Skeletal muscle satellite cell (primary cell): ENCODE measurements at regions not wholly inside any gene's neighbourhood (a gene's known extent, or its start where the extent isn't known, plus 50 kb on each side); places are given as distances from the start of the nearest gene placed in this dataset.

ENCODE experiments used
- H3K27me3 ChIP-seq: 2 replicates; pipeline ENCODE4 v1.7.0; 2013; ENCODE audit warnings: low read length; ENCODE audit not compliant: control insufficient read depth, insufficient read depth
- H3K36me3 ChIP-seq: 2 replicates; pipeline ENCODE4 v1.7.0; 2013; ENCODE audit warnings: mild to moderate bottlenecking, control low read depth, low read length; ENCODE audit not compliant: insufficient read depth
- H3K4me1 ChIP-seq: 2 replicates; pipeline ENCODE4 v1.7.0; 2013; ENCODE audit warnings: low read length; ENCODE audit not compliant: control insufficient read depth, insufficient read depth
- H3K4me2 ChIP-seq: 2 replicates; pipeline ENCODE4 v1.7.0; 2013; ENCODE audit warnings: mild to moderate bottlenecking, low read length
- H3K4me3 ChIP-seq: 2 replicates; pipeline ENCODE4 v1.7.0; 2013; ENCODE audit warnings: low read length
- H3K9ac ChIP-seq: 2 replicates; pipeline ENCODE4 v1.7.0; 2013; ENCODE audit warnings: mild to moderate bottlenecking, low read depth, low read length, moderate library complexity
- H3K9me3 ChIP-seq: replicated peaks from 2 replicates; pipeline ENCODE4 v1.7.0; 2013; ENCODE audit warnings: mild to moderate bottlenecking, control low read depth, low read length

- no peaks in the 10 kb centered on the region for H3K9me3 ChIP-seq
- H3K9ac ChIP-seq, result no peak overlapping the region
- H3K4me3 ChIP-seq, result no peak overlapping the region
- H3K36me3 ChIP-seq, result no peaks in the 10 kb centered on the region
- no peaks in the 10 kb centered on the region for H3K27me3 ChIP-seq
- H3K4me2 ChIP-seq, result peak overlapping the region; percentile 28
- peaks cover 10% of the 10 kb centered on the region for H3K4me1 ChIP-seq
These were observed 497.6 kb upstream of the CD180 start for GRCh38 chr5:67693956-67694809.

- Histone ChIP-seq H3K4me3 (no peak overlapping the region), H3K36me3 (no peaks in the 10 kb centered on the region), H3K9ac (no peak overlapping the region), H3K4me2 (no peak overlapping the region), H3K4me1 (no peaks in the 10 kb centered on the region), H3K9me3 (no peaks in the 10 kb centered on the region), H3K27me3 (no peaks in the 10 kb centered on the region)
These were observed 490.1 kb upstream of the CD180 start for GRCh38 chr5:67686746-67687145.

GRCh38 chr5:67681703-67682102, 485.1 kb upstream of the CD180 start:
- Histone ChIP-seq H3K4me2 (no peak overlapping the region), H3K27me3 (no peaks in the 10 kb centered on the region), H3K36me3 (no peaks in the 10 kb centered on the region), H3K4me3 (no peak overlapping the region), H3K9ac (no peak overlapping the region), H3K4me1 (no peaks in the 10 kb centered on the region), H3K9me3 (no peaks in the 10 kb centered on the region)

GRCh38 chr5:67680099-67680498, 483.5 kb upstream of the CD180 start:
- H3K27me3 ChIP-seq, result no peaks in the 10 kb centered on the region
- no peaks in the 10 kb centered on the region for H3K4me1 ChIP-seq
- H3K4me2 ChIP-seq, result no peak overlapping the region
- no peaks in the 10 kb centered on the region for H3K36me3 ChIP-seq
- H3K9me3 ChIP-seq, result no peaks in the 10 kb centered on the region
- no peak overlapping the region for H3K4me3 ChIP-seq
- H3K9ac ChIP-seq, result no peak overlapping the region

GRCh38 chr5:67679184-67679841, 482.7 kb upstream of the CD180 start:
- Histone ChIP-seq H3K4me2 (no peak overlapping the region), H3K9me3 (no peaks in the 10 kb centered on the region), H3K27me3 (no peaks in the 10 kb centered on the region), H3K4me3 (no peak overlapping the region), H3K9ac (no peak overlapping the region), H3K4me1 (no peaks in the 10 kb centered on the region), H3K36me3 (no peaks in the 10 kb centered on the region)

- H3K36me3 ChIP-seq, result no peaks in the 10 kb centered on the region
- no peaks in the 10 kb centered on the region for H3K27me3 ChIP-seq
- no peaks in the 10 kb centered on the region for H3K9me3 ChIP-seq
- H3K4me2 ChIP-seq, result no peak overlapping the region
- H3K4me3 ChIP-seq, result no peak overlapping the region
- no peak overlapping the region for H3K9ac ChIP-seq
- no peaks in the 10 kb centered on the region for H3K4me1 ChIP-seq
These were observed 482.0 kb upstream of the CD180 start for GRCh38 chr5:67678594-67678993.

- H3K9ac ChIP-seq, result no peak overlapping the region
- no peak overlapping the region for H3K4me2 ChIP-seq
- no peak overlapping the region for H3K4me3 ChIP-seq
- H3K36me3 ChIP-seq, result no peaks in the 10 kb centered on the region
- no peaks in the 10 kb centered on the region for H3K9me3 ChIP-seq
- H3K4me1 ChIP-seq, result peaks cover 7% of the 10 kb centered on the region
- no peaks in the 10 kb centered on the region for H3K27me3 ChIP-seq
These were observed 480.9 kb upstream of the CD180 start for GRCh38 chr5:67677422-67677970.

GRCh38 chr5:67676863-67677262, 480.3 kb upstream of the CD180 start:
- no peaks in the 10 kb centered on the region for H3K27me3 ChIP-seq

GRCh38 chr5:67674159-67674655, 477.6 kb upstream of the CD180 start:
- Histone ChIP-seq H3K4me3 (no peak overlapping the region), H3K9me3 (no peaks in the 10 kb centered on the region), H3K9ac (no peak overlapping the region), H3K27me3 (no peaks in the 10 kb centered on the region), H3K4me1 (peaks cover 11% of the 10 kb centered on the region), H3K4me2 (no peak overlapping the region), H3K36me3 (no peaks in the 10 kb centered on the region)

More at GRCh38 chr5:67676863-67677262, 480.3 kb upstream of the CD180 start:
- Histone ChIP-seq H3K4me2 (no peak overlapping the region), H3K9me3 (no peaks in the 10 kb centered on the region), H3K36me3 (no peaks in the 10 kb centered on the region), H3K4me1 (peaks cover 11% of the 10 kb centered on the region), H3K9ac (no peak overlapping the region), H3K4me3 (no peak overlapping the region)

GRCh38 chr5:67673618-67674017, 477.0 kb upstream of the CD180 start:
- H3K4me1 ChIP-seq, result peaks cover 11% of the 10 kb centered on the region
- H3K27me3 ChIP-seq, result no peaks in the 10 kb centered on the region
- no peaks in the 10 kb centered on the region for H3K9me3 ChIP-seq

GRCh38 chr5:67673180-67673579, 476.6 kb upstream of the CD180 start:
- no peaks in the 10 kb centered on the region for H3K36me3 ChIP-seq
- no peaks in the 10 kb centered on the region for H3K9me3 ChIP-seq
- H3K4me1 ChIP-seq, result peaks cover 11% of the 10 kb centered on the region
- no peak overlapping the region for H3K4me3 ChIP-seq
- H3K27me3 ChIP-seq, result no peaks in the 10 kb centered on the region
- H3K9ac ChIP-seq, result no peak overlapping the region
- H3K4me2 ChIP-seq, result no peak overlapping the region

More at GRCh38 chr5:67673618-67674017, 477.0 kb upstream of the CD180 start:
- Histone ChIP-seq H3K9ac (no peak overlapping the region), H3K4me2 (no peak overlapping the region), H3K4me3 (no peak overlapping the region), H3K36me3 (no peaks in the 10 kb centered on the region)
